B cell (primary cell): ENCODE measurements at regions not wholly inside any gene's neighbourhood (a gene's known extent, or its start where the extent isn't known, plus 50 kb on each side); places are given as distances from the start of the nearest gene placed in this dataset.

Experiments
- ATAC-seq: fragments of 200-7000 bp; cut with Tn5 transposase; one replicate; pipeline ENCODE4 v1.10.0; 2021; ENCODE audit warnings: low read depth, mild to moderate bottlenecking, moderate number of reproducible peaks, moderate library complexity
- CTCF ChIA-PET: fragments of 350-600 bp; sonication (Branson Sonifier 250); formaldehyde crosslinking; loops from one replicate; lab custom pipeline; 2021; ENCODE audit warnings: antibody characterized with exemption, inconsistent platforms; lab: Charles Lee
- POLR2A ChIA-PET: fragments of 350-600 bp; sonication (Branson Sonifier 250); formaldehyde crosslinking; loops from one replicate; lab custom pipeline; 2021; ENCODE audit warnings: antibody characterized with exemption; lab: Charles Lee
- DNase-seq: peaks from one replicate; pipeline ENCODE4 v3.0.0; 2013
- H2AFZ ChIP-seq: 2 replicates; pipeline ENCODE4 v1.6.1; 2012; ENCODE audit warnings: mild to moderate bottlenecking, low read depth, low read length; ENCODE audit not compliant: insufficient read depth, poor library complexity, severe bottlenecking
- H3K27ac ChIP-seq, 2 donors: 1 replicate in 1 of 2; 2 replicates in 1 of 2; pipeline ENCODE4 v1.5.1; 2012 to 2013; ENCODE audit warnings: low read length in 2 of 2, mild to moderate bottlenecking in 2 of 2, moderate library complexity in 1 of 2
- H3K27me3 ChIP-seq, 4 experiments: fragments of 200-600 bp in 1 of 4; sonication (generic) in 1 of 4; replicated peaks in 1 of 4; 1 replicate in 2 of 4; 2 replicates in 2 of 4; pipeline versions ENCODE4 v1.6.1 to v1.7.0; 2013 to 2016; ENCODE audit warnings: low read length in 3 of 4, mild to moderate bottlenecking in 2 of 4, mixed read lengths in 1 of 4, moderate library complexity in 1 of 4; ENCODE audit not compliant: insufficient read depth in 4 of 4, control insufficient read depth in 3 of 4; ENCODE audit errors: control extremely low read depth in 1 of 4
- H3K36me3 ChIP-seq, 2 experiments: replicated peaks in 1 of 2; 1 replicate in 1 of 2; 2 replicates in 1 of 2; pipeline versions ENCODE4 v1.6.1 to v1.7.1; 2013; ENCODE audit warnings: low read length in 1 of 2; ENCODE audit not compliant: insufficient read depth in 2 of 2, control insufficient read depth in 1 of 2; ENCODE audit errors: control extremely low read depth in 1 of 2, extremely low read depth in 1 of 2
- H3K4me1 ChIP-seq, 2 donors: fragments of 200-600 bp in 1 of 2; sonication (generic) in 1 of 2; 1 replicate in 1 of 2; 2 replicates in 1 of 2; pipeline versions ENCODE4 v1.5.1 to v1.6.1; 2013 to 2017; ENCODE audit warnings: low read length in 2 of 2; ENCODE audit not compliant: control insufficient read depth in 2 of 2, insufficient read depth in 2 of 2
- H3K4me2 ChIP-seq: replicated peaks from 2 replicates; pipeline ENCODE3; 2012; ENCODE audit warnings: mild to moderate bottlenecking, low read depth, low read length; ENCODE audit not compliant: poor library complexity, severe bottlenecking
- H3K4me3 ChIP-seq, 5 experiments: fragments of 200-600 bp in 1 of 5; sonication (generic) in 1 of 5; 1 replicate in 3 of 5; 2 replicates in 2 of 5; pipeline versions ENCODE4 v1.5.1 to v1.7.0; 2011 to 2016; ENCODE audit warnings: low read length in 4 of 5, mild to moderate bottlenecking in 4 of 5, low read depth in 2 of 5, control low read depth in 1 of 5, moderate library complexity in 1 of 5; ENCODE audit not compliant: insufficient read depth in 1 of 5; ENCODE audit errors: control extremely low read depth in 1 of 5, extremely low read depth in 1 of 5
- H3K79me2 ChIP-seq: fragments of 200-600 bp; sonication (generic); one replicate; pipeline ENCODE4 v1.6.0; 2016; ENCODE audit warnings: low read length; ENCODE audit not compliant: control insufficient read depth, insufficient read depth
- H3K9ac ChIP-seq: fragments of 200-600 bp; sonication (generic); 2 replicates; pipeline ENCODE4 v1.6.1; 2017; ENCODE audit warnings: mild to moderate bottlenecking, low read length, moderate library complexity
- H3K9me3 ChIP-seq, 3 donors: one replicate each; pipeline versions ENCODE4 v1.6.1 to v1.7.1; 2013; ENCODE audit warnings: low read length in 2 of 3; ENCODE audit not compliant: control insufficient read depth in 2 of 3, insufficient read depth in 1 of 3; ENCODE audit errors: control extremely low read depth in 1 of 3
- H4K20me1 ChIP-seq: 2 replicates; pipeline ENCODE4 v1.6.0; 2012; ENCODE audit warnings: mild to moderate bottlenecking, low read length; ENCODE audit not compliant: insufficient read depth, control insufficient read depth, poor library complexity, severe bottlenecking
- H3K27ac Mint-ChIP-seq: one replicate; pipeline ENCODE4 v1.8.0; 2021; ENCODE audit warnings: mixed read lengths
- H3K27me3 Mint-ChIP-seq: one replicate; pipeline ENCODE4 v1.8.0; 2021; ENCODE audit warnings: mixed read lengths
- H3K4me1 Mint-ChIP-seq: one replicate; pipeline ENCODE4 v1.8.0; 2021; ENCODE audit warnings: mixed read lengths
- H3K4me3 Mint-ChIP-seq: one replicate; pipeline ENCODE4 v1.8.0; 2021; ENCODE audit warnings: mixed read lengths
- H3K9me3 Mint-ChIP-seq: one replicate; pipeline ENCODE4 v1.8.0; 2022; ENCODE audit warnings: mixed read lengths; ENCODE audit not compliant: insufficient read depth
- CTCF ChIP-seq: fragments of 200-600 bp; IDR thresholded peaks from one replicate; pipeline ENCODE4 v1.8.0; 2022; ENCODE audit warnings: antibody characterized with exemption, mild to moderate bottlenecking
- EZH2 ChIP-seq: IDR thresholded peaks from 2 replicates; pipeline ENCODE4 v1.6.1; 2012; ENCODE audit warnings: borderline replicate concordance, low read depth, mild to moderate bottlenecking, moderate library complexity, low read length; ENCODE audit not compliant: insufficient read depth, poor library complexity, severe bottlenecking
- WGBS: methylation state at CpG from one replicate; pipeline ENCODE4 v1.1.5; 2013; ENCODE audit warnings: missing lambda C conversion rate; ENCODE audit not compliant: insufficient coverage; 5-methylcytosine and 5-hydroxymethylcytosine counted together
- intact Hi-C: fragments of 100-400 bp; cut with micrococcal nuclease; formaldehyde crosslinking; loops from one replicate; pipeline ENCODE4 v1.10.0; 2022

- no peak overlapping the region for H3K4me3 ChIP-seq
- H4K20me1 ChIP-seq = no peaks in the 10 kb centered on the region
- peaks cover 10% of the 10 kb centered on the region for H3K9me3 Mint-ChIP-seq
- no peak for TF ChIP-seq CTCF
- no peak for TF ChIP-seq EZH2
- no peak overlapping the region for H2AFZ ChIP-seq
- H3K27ac Mint-ChIP-seq = no peak overlapping the region
- intact Hi-C loops = no loop called here
- H3K4me3 Mint-ChIP-seq = no peak overlapping the region
- ChIA-PET CTCF (no interaction called here), POLR2A (no interaction called here)
- H3K4me1 ChIP-seq = no peaks in the 10 kb centered on the region
- H3K4me2 ChIP-seq = no peak overlapping the region
- H3K36me3 ChIP-seq = no peaks in the 10 kb centered on the region
- DNase-seq = no peak
- H3K9me3 ChIP-seq = peaks cover 0 to 19% (median 8%) of the 10 kb centered on the region in 3 donors
- no peaks in the 10 kb centered on the region for H3K4me1 Mint-ChIP-seq
- no peaks in the 10 kb centered on the region for H3K27me3 Mint-ChIP-seq
- no peak overlapping the region for H3K9ac ChIP-seq
- no peak for ATAC-seq
- H3K27me3 ChIP-seq = no peaks in the 10 kb centered on the region
- no peak overlapping the region for H3K27ac ChIP-seq
- H3K79me2 ChIP-seq = no peaks in the 10 kb centered on the region
These were observed 117.2 kb upstream of the BMP5 start for GRCh38 chr6:55992546-55992945.

- no peaks in the 10 kb centered on the region for H3K4me1 Mint-ChIP-seq
- Histone ChIP-seq H3K36me3 (no peaks in the 10 kb centered on the region), H3K4me1 (no peaks in the 10 kb centered on the region), H4K20me1 (no peaks in the 10 kb centered on the region), H3K9ac (no peak overlapping the region), H3K9me3 (no peaks in the 10 kb centered on the region), H3K27ac (no peak overlapping the region), H3K4me3 (no peak overlapping the region), H3K79me2 (no peaks in the 10 kb centered on the region), H2AFZ (no peak overlapping the region), H3K4me2 (no peak overlapping the region), H3K27me3 (no peaks in the 10 kb centered on the region)
- peaks cover 4% of the 10 kb centered on the region for H3K9me3 Mint-ChIP-seq
- no peak for ATAC-seq
- TF ChIP-seq EZH2 (no peak), CTCF (no peak)
- WGBS = no CpG with 5 or more reads among the region's 1 CpG
- no peak for DNase-seq
- no peak overlapping the region for H3K4me3 Mint-ChIP-seq
- intact Hi-C loops = no loop called here
- ChIA-PET POLR2A (no interaction called here), CTCF (no interaction called here)
- no peaks in the 10 kb centered on the region for H3K27me3 Mint-ChIP-seq
- H3K27ac Mint-ChIP-seq = no peak overlapping the region
These were observed 109.9 kb upstream of the BMP5 start for GRCh38 chr6:55985309-55985708.
